GM23338 (cell line): ENCODE measurements at regions not wholly inside any gene's neighbourhood (a gene's known extent, or its start where the extent isn't known, plus 50 kb on each side); places are given as distances from the start of the nearest gene placed in this dataset.

Experiments
- CTCF ChIP-seq, 2 experiments: fragments of 200-600 bp in 1 of 2; sonication (generic) in 1 of 2; conservative IDR thresholded peaks; 2 replicates each; pipeline versions ENCODE4 v1.5.1 to v1.6.1; 2016 to 2017; ENCODE audit warnings: antibody characterized with exemption in 2 of 2, low read depth in 2 of 2, mild to moderate bottlenecking in 2 of 2, moderate library complexity in 1 of 2
- EZH2 ChIP-seq: fragments of 200-600 bp; sonication (generic); IDR thresholded peaks from one replicate; pipeline ENCODE4 v1.8.0; 2017; ENCODE audit warnings: antibody characterized with exemption, mild to moderate bottlenecking, low read depth; ENCODE audit not compliant: unreplicated experiment

GRCh38 chr12:105479710-105480109 is 149.2 kb downstream of the C12orf75 start:
- TF ChIP-seq EZH2 (no peak), CTCF (conservative IDR thresholded peaks at IDR 0.05; ENCODE audit: low read depth in 2 of 2) (no peak)
